Fibroblast of lung (primary cell): ENCODE measurements at regions not wholly inside any gene's neighbourhood (a gene's known extent, or its start where the extent isn't known, plus 50 kb on each side); places are given as distances from the start of the nearest gene placed in this dataset.

ENCODE experiments used
- EZH2 ChIP-seq: IDR thresholded peaks from 2 replicates; pipeline ENCODE4 v1.5.1; 2012; ENCODE audit warnings: low read length, control low read depth, mild to moderate bottlenecking; ENCODE audit errors: missing control alignments
- TF ChIP-seq, protein P1 (sequence below), 2 donors: IDR thresholded peaks in 1 of 2; conservative IDR thresholded peaks in 1 of 2; 1 replicate in 1 of 2; 2 replicates in 1 of 2; pipeline ENCODE4 v1.5.1; 2011 to 2012; ENCODE audit warnings: low read length in 2 of 2, control low read depth in 1 of 2, inconsistent platforms in 1 of 2, low read depth in 1 of 2, mild to moderate bottlenecking in 1 of 2

DNA sequence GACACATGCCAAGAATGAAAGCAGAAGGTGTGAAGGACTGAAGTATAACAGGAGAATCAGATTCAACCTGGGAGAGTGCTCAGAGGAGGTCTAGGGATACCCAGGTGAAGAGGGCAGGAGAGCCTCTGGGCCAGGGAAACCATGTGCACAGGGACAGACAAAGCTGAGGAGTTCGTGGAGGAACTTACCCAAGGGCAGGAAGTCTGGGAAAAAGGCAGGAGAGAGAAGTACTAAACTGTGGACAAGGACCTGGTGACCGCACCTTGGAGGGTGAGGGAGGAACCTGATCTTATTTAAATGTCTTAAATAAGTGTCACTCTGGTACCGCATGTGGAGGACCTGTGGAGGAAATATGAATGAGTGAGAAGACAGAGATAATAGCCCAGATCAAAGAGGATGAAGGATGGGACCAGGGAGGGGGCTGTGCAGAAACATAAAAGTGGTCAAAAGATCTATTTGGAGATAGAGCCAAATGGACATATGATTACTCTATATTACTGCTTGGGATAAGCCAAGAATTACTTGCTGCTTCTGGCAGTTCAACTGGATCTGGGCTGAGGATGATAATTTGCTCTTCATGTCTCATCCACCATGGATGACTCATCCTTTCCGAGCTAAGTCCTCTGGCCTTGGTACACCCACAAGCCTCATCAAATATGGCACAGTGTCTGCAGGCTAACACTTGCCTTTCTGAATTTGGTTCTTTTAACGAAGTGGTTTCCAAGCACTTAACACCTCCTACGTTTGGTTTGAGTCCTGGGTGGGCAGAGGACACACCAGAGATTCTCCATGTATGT, 116.9 kb upstream of the NMNAT3 start:
- TF ChIP-seq, protein P1, sequence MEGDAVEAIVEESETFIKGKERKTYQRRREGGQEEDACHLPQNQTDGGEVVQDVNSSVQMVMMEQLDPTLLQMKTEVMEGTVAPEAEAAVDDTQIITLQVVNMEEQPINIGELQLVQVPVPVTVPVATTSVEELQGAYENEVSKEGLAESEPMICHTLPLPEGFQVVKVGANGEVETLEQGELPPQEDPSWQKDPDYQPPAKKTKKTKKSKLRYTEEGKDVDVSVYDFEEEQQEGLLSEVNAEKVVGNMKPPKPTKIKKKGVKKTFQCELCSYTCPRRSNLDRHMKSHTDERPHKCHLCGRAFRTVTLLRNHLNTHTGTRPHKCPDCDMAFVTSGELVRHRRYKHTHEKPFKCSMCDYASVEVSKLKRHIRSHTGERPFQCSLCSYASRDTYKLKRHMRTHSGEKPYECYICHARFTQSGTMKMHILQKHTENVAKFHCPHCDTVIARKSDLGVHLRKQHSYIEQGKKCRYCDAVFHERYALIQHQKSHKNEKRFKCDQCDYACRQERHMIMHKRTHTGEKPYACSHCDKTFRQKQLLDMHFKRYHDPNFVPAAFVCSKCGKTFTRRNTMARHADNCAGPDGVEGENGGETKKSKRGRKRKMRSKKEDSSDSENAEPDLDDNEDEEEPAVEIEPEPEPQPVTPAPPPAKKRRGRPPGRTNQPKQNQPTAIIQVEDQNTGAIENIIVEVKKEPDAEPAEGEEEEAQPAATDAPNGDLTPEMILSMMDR (conservative IDR thresholded peaks at IDR 0.05 in 1 of 2, IDR thresholded peaks at IDR 0.05 in 1 of 2; ENCODE audit: low read depth in 1 of 2, low read length in 2 of 2), result no peak
- no peak for TF ChIP-seq EZH2
